ENCODE measurements at regions not wholly inside any gene's neighbourhood (a gene's known extent, or its start where the extent isn't known, plus 50 kb on each side); places are given as distances from the start of the nearest gene placed in this dataset.
"Not testable (repeated sequence)": the region's sequence is repeated elsewhere in the genome, so short reads cannot be mapped to it uniquely, and the experiment has no call there.

DNA sequence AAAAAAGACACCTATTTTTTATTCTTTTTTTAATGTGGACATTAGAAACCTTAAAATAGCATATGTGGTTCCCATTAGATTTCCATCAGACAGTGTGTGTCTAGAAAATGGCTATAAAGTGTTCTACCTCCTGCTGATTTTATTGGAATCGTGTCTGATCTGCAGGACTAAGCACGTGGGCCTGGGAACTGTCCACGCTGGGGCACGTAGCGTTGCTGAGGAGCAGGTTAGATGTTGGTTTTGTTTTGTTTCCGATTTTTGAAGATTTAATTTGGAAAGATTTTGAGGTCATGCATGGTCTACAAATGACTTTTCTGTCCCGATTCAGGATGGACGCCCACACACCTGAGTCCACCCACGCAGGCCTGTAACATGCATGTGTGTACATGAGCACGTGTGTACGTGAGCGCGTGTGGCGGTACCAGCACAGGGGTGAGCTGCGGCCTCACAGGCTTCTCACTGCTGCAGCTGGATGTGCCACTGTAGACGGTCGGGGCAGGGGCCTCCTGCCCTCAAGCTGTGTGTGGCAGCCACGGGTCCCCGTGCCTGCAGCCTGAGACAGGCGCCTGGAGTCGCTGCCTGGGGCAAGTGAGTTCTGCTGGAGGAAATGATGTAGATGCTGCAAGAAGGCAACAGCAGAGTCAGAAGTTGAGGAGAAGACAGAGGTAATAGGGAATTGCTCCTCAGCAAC lies 99.7 kb upstream of the CTDP1 start:
- no peak for DNase-seq

DNA sequence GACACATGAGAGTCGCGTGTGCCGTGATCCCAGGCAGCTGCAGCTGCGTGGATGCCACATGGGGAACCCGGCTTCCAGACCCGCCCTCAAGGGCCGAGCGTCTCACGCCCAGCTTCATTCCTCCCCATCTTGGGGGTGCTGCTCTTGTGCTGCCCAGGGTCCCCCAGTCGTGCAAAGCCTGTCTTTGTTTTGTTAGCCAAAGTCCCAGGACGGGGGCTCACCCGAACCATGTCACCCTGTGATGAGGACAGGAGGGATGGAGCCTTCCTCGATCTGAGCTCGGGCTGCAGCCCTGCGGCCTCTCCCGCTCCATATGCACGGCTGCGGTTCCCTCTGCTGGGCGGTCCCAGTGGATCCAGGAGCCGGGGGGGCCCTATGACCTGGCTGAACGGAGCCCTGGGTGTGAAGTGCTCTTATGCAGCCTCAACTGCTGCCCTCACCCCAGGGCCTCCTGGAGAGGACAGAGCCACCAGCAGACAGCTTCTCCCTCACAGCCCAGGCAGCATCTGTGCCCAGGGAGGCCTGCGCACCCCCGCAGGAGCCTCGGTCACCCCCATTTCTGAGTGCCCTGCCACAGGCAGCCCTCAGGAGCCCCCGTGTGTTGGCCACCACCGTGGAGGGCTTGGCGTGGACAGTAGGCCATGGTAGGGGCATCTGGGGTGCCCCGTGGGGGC lies 99.0 kb upstream of the CTDP1 start:
- DNase-seq: no peak

DNA sequence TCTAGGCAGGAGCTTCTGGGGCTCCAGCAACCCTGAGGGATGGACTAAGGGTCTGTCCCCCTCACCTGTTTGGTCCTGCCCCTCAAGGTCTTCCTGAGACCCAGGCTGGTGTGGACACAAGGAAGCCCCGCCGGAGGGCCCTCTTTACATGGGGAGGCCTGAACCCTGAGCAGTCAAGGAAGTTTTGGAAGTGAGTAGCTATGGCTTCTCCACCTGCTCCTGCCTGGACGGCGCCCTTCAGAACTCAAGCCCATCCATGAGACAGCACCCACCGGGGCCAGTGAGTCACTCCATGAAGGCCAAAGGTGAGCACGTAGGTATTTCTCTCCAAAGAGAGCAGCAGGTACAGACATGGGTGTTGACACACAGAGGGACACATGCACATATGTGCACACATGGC lies 98.2 kb upstream of the CTDP1 start:
- no peak for DNase-seq

DNA sequence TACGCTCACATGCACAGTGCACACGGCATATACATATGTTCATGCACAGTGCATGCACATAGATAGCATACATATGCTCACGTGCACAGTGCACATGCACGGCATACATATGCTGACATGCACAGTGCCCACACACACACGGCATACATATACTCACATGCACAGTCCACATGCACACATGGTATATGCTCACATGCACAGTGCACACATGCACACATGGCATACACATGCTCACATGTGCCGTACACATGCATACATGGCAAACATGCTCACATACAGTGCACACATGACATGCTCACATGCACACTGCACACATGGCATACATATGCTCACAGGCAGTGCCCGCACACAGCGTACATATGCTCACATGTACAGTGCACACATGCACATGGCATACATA lies 97.7 kb upstream of the CTDP1 start:
- no peak for DNase-seq

DNA sequence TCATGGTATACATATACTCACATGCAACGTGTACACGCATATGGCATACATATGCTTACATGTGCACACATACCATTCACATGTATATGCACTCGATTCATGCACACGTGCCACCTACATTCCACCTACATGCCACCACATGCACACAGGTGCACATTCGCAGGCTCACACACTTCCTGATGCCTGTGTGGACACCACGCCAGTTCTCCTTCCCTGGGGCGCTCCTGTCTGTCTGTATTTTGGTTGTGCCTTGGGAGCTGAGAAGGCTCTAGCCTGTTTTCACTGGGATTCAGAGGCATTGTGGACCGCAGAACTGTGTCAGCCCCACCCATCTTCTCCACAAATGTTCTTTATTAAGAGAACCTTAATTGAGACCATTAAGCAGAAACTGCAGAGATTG lies 96.6 kb upstream of the CTDP1 start:
- no peak for DNase-seq

DNA sequence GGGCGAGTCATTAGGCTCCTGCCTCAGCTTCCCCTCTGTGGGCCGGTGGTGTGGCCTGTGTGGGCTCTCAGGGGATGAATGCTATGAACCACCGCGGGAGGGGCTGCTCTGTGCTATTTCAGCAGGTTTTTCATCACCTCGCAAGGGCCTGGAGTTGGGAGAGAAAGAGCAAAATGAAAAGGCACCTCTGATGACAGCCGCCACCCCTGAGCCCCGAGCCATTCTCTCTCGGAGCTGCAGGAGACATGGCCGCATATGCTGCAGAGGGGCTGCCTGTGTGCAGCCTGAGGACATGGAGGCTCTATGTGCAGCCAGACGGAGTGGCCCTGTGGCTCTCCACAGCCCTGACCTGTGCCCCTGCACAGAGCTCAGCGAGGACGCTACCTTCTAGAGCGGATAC lies 96.2 kb upstream of the CTDP1 start:
- no peak for DNase-seq

DNA sequence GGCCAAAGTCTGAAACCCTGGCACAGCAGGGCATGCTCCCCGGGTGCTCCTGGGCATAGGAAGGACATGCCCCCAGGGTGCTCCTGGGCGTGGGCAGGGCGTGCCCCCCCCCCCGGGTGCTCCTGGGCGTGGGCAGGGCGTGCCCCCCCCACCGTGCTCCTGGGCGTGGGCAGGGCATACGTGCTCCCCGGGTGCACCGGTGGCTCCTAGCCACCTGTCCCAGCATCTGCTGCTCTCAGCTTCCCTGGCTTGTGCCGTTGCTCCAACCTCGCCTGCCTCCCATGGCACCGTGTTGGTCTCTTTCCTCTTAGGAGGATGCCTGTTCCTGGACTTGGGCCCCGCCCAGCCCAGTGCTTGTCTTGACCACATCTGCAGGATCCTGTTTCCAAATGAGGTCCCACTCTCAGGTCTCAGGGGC lies 95.6 kb upstream of the CTDP1 start:
- no peak for DNase-seq

DNA sequence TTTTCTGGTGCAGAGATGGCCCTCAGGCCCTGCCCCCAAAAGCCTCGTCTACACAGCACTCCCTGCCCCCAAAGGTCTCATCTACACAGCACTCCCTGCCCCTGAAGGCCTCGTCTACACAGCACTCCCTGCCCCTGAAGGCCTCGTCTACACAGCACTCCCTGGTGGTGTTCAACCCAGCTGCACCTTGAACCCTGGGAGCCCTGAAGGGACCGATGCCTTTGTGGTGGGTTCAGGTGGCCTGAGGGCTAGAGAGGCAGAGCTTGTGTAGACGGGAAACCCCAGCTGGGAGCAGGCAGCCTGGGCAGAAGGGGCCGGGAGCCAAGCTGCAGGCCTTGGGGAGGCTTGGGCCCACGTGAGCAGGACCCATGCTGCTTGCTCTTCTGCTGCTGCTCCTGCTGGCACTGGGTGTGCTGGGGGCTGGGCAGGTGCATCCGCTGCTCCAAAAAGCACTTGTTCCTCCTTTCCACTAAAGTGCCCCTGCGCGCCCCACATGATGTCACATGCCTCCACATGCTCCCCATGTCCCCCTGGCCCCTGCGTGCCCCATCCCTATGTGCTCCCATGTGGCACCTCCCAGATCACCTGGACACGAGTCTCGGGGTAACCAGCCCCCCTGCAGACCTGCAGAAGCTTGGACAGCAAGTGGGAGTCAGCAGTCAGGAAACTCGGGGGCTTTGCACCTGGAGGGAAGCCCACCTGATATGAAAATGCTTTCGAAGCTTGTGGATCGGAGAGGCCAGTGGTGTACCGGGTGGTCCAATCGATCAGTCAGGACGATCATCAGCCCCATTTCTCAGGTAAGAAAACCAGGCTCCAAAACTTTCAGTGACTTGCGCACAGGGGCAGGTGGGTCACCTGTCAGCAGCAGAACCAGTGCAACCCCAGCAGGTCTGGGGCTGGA lies 94.9 kb upstream of the CTDP1 start:
- no peak for DNase-seq

DNA sequence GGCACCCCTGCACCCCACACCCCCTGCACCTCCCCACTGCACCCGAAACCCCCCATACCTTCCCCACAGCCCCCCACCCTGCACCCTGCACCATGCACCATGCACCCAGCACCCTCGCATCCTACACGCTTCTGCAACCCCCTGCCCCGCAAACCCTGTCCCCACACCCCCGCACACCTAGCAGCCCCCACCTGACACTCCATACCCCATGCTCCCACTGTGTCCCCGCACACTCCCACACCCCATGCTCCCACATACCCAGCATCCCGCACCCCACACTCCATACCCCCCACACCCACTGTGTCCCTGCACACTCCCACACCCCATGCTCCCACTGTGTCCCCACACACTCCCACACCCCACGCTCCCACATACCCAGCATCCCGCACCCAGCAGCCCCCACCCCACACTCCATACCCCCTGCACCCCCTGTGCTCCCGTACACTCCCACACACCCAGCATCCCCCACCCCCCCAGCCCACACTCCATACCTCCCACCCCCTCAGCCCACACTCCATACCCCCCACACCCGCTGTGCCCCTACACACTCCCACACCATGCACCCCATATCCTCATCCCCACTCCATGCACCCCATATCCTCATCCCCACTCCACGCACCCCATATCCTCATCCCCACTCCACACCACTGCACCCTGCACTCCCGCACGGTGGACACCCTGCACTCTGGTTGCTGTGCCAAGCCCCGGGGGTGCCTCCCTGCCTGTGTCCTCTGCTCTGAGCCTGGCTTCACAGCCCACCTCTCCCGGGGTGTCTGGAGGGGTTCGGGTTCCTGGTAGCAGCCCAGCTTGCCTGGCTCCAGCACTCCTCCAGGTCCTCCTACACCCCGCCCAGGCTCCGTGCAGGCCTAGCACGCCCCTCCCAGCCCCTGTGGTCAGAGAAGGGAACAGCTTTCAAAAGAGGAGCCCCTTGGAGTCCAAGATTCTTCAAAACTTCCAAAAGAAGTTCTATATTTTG lies 93.9 kb upstream of the CTDP1 start:
- no peak for DNase-seq

DNA sequence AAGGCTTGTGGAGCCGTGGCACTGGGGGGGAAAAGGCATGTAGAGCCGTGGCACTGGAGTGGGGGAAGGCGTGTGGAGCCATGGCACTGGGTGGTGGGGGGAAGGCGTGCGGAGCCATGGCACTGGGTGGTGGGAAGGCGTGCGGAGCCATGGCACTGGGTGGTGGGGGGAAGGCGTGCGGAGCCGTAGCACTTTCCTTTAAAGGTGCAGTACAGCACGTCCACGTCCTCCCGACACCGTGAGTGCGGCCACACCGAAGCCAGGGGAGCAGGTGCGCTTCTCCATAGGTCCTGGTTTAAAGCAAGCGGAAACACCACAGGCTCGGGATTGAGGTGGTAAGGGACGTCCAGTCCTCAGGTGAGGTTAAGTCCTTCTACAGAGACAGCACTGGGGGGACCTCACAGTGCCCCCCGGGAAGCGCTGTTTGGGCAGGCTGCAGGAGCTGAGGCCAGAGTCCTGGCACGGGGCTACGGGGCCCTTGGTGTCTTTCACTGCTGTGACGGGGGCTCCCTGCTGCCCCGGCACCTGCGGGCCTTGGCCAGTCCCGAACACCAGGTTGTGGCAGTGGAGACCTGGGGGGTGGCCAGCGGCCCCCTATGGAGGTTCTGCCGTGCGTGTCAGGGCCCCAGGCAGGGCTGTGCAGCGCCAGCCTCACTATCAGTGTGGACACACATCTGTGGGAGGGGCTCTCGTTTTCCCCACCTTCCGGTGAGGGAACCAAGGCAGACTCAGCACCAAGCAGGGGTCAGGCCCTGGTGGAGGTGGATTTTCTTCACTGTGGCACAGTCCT lies 93.0 kb upstream of the CTDP1 start:
- no peak for DNase-seq

DNA sequence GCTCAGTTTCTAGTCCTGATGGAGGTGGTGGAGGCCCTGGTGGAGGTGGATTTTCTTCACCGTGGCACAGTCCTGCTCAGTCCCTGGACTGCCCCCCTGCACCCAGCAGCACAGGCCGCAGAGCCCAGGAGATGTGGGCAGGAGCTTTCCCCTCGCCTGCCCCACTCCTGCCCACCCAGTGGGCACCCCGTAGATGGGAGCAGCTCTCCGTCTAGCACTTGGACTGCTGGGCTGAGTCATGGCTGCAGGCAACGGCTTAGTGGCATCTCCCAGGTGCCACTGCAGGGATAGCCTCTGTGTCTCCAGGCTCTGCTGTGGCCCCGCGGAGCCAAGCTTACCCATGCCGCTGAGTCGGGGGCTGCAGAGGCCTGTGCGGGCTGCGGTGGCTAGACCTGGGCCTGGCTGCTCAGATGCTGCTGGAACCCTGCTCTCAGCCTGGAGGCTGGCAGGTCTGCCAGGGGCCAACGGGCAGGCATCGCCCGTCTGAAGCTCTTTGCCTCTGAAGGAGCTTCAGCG lies 92.3 kb upstream of the CTDP1 start:
- DNase-seq: no peak

DNA sequence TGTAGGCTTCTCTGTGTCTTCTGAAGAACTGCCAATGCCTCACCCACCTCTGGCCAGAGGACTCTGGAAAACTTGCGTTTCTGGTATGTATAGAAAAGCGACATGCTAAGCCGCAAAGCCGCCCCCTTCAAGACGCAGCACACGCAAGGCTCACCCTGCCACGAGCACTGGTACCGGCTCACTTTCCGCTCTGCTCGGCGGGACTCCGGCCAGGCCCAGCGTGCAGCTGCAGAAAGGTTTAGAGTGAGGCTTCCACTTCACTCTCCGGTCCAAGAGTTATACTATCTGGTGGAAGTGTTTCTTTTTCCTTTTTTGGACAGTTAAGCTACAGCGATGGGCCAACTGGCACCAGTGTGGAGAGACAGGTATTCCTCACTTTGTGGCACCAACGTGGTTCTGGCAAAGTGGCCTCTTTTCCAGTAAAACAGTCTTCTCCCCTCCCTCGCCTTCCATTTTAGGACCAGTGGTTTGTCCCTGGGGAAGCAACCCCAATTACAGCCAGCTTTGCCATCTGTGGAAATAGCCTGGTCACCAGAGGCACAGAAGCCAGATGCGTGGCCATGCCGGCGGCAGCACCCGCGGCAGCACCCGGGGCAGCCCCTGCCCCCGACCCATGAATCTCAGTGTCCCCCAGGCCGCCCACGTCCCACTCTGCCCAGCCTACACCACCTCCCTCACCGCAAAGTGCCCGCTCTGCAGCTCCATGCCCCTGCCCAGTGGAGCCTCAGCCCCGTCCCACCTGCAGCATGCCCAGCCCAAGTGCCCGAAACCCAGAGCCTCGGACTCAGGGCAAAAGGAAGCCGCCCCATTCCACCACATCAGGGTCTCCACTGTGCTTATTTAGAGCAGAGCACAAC lies 91.6 kb upstream of the CTDP1 start:
- no peak for DNase-seq

DNA sequence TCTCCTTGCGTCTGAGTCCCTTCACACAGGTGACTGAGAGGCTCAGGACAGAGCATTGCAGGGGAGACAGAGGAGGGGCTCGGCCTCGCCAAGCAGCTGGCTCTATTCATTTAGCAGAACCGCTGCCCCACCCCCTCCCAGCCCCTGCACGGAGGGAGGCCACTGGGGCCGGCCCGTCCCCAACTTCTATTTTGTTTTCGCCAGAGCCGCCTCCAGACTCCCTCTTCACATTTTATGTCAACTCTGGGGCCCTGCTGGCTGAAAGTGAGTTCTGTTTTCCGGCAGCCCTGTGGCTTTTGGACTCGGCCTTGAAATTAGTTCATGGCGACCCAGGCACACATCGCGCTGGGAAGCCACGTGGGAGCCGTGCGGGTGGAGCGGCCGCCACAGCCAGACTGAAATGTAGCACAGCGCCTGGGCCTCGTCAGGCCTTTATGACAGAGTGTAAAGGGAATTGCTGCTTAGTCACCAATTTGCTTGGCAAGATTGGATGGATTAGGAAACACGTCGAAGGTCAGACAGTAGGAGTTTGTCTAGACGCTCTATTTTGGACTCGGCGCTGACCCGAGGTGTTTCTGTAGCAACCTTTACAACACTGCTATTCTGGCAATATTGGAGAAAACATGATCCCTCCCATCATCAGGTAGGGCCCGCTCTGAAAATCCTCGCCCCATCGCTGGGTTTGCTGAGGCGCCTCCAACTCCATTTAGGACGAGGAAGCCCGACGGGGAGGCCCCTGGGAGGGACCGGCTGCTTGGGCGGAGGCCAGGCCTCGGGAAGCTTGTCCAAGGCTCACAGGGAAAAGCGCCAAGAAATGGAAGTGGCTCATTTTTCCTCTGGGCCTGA lies 90.7 kb upstream of the CTDP1 start:
- no peak for DNase-seq

DNA sequence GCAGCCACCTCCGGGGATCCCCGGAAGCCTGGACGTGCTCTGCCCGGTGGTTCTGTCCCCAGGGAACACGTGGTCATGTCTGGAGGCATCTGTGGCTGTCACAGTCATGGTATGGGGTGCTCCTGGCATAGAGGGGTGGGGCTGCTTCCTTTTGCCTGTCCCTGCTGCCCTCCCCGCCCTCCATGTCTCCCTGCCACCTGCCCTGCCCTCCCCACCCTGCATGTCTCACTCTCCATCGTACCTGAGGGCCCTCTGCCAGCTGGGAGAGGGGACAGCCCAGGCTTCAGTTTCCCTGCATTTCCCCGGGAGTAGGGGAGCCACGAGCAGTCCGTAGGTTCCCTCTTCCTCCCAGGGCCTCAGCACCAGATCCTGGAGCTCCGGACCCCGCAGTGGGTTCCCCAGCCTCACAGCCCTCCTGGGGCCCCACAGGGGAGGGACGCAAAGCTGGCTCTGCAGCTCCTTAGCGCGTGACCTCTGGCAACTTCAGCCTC lies 90.0 kb upstream of the CTDP1 start:
- DNase-seq: no peak

DNA sequence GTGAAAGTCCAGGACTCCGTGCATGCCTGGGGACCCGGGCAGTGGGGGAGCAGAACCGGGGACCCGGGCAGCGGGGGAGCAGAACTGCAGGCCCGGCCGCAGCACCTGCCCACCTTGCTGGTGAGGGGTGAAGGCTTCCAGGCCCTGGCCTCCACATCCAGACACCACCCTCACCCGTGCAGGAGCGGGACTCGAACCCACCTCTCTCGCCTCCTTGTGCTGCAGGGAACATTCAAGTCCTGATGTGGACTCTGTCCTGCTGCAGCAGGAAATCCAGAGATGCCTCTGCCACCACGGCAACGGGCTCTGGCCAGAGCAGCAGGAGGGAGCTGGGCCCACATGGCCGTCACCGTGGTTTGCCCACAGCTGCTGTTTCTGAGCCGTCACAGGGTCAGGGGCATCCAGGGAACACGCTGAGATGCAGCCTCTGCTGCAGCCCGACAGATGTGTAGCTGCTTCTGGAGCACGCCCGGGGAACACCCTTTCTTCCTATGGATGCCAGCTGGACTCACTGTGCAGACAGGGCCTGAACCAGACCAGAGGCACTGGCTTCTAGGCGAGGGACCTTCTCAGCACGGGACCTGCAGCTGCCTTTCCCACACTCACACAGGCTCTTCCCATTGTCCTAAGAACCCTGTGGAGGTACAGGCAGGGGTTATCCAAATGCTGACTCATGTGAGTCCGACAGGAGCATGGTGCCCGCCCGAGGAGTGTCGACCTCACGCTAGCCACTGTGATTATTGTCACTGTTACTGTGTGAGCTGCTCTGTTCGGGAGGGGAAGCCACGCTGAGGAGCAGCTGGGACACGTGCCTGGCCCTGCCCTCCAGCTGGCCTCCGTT lies 89.2 kb upstream of the CTDP1 start:
- DNase-seq: no peak

DNA sequence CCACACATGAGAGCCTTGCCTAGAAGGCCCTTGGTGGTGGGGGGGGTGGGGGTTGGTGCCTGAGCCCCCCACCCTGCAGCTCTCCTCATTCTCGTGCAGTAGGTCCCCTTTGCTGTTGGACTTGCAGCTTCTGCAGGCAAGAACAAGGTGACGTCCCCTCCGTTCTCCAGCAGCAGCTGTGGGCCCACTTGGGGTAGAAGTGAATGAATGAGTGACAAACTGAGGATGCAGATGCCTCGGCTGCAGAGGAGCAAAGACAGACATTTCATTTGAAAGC lies 88.6 kb upstream of the CTDP1 start:
- DNase-seq: no peak

DNA sequence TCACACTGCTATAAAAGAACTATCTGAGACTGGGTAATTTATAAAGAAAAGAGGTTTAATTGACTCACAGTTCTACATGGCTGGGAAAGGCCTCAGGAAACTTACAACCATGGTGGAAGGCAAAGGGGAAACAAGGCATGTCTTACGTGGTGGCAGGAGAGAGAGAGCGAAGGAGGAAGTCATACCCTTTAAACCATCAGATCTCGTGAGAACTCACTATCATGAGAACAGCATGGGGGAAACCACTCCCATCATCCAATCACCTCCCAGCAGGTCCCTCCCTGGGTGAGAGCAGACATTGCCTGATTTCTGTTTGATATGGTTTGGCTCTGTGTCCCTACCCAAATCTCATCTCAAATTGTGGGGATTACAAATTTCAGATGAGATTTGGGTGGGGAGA lies 86.9 kb upstream of the CTDP1 start:
- not testable (repeated sequence) for DNase-seq

DNA sequence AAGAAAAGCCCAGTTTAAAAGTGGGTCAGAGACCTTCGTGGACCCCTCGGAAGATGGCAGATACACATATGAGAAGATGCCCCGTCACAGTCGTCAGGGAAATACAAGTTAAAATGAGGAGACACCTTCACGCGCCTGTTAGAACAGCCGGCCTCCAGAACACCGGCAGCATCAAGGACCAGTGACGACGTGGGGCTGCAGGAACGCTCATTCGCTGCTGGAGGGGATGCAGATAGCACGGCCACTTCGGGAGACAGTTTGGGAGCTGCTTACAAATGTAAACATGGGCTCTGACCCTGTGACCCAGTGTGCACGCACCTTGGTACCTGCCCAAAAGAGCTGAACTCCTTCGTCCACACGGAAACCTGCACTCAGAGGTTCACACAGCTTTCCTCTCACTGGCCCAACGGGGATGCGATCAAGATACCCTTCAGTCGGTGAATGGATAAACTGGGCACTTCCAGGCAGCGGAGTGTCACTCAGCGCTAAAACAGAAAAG lies 83.7 kb upstream of the CTDP1 start:
- DNase-seq: no peak
